Parathyroid adenoma (tissue), 2 donors: ENCODE measurements at regions not wholly inside any gene's neighbourhood (a gene's known extent, or its start where the extent isn't known, plus 50 kb on each side); places are given as distances from the start of the nearest gene placed in this dataset.
"Not testable (repeated sequence)": the region's sequence is repeated elsewhere in the genome, so short reads cannot be mapped to it uniquely, and the experiment has no call there.

Experiments
- H2AFZ ChIP-seq: fragments of 300-600 bp; sonication (generic); one replicate; pipeline ENCODE4 v1.7.0; 2017; ENCODE audit warnings: antibody characterized with exemption, mild to moderate bottlenecking
- H3K27ac ChIP-seq: fragments of 300-600 bp; sonication (generic); one replicate; pipeline ENCODE4 v1.7.0; 2017
- H3K27me3 ChIP-seq: fragments of 300-600 bp; sonication (generic); one replicate; pipeline ENCODE4 v1.7.0; 2017; ENCODE audit warnings: low read length; ENCODE audit not compliant: control insufficient read depth, insufficient read depth
- H3K36me3 ChIP-seq: fragments of 300-600 bp; sonication (generic); one replicate; pipeline ENCODE4 v1.7.0; 2017; ENCODE audit warnings: low read length; ENCODE audit not compliant: control insufficient read depth, insufficient read depth
- H3K4me1 ChIP-seq: fragments of 300-600 bp; sonication (generic); one replicate; pipeline ENCODE4 v1.7.0; 2017; ENCODE audit warnings: control low read depth
- H3K4me2 ChIP-seq: fragments of 300-600 bp; sonication (generic); one replicate; pipeline ENCODE4 v1.7.0; 2017; ENCODE audit warnings: low read length
- H3K4me3 ChIP-seq: fragments of 300-600 bp; sonication (generic); one replicate; pipeline ENCODE4 v1.7.0; 2017; ENCODE audit warnings: low read depth, low read length
- H3K79me2 ChIP-seq: fragments of 300-600 bp; sonication (generic); one replicate; pipeline ENCODE4 v1.7.0; 2017; ENCODE audit warnings: control low read depth
- H3K9ac ChIP-seq: fragments of 300-600 bp; sonication (generic); one replicate; pipeline ENCODE4 v1.7.0; 2017; ENCODE audit warnings: mild to moderate bottlenecking
- H3K9me3 ChIP-seq: fragments of 300-600 bp; sonication (generic); one replicate; pipeline ENCODE4 v1.7.0; 2017; ENCODE audit warnings: low read length; ENCODE audit not compliant: control insufficient read depth
- TF ChIP-seq, protein P1 (sequence below): fragments of 300-600 bp; sonication (generic); IDR thresholded peaks from one replicate; pipeline ENCODE4 v1.7.0; 2017; ENCODE audit warnings: antibody characterized with exemption, mild to moderate bottlenecking
- donor health status: primary hyperparathyroidism.

DNA sequence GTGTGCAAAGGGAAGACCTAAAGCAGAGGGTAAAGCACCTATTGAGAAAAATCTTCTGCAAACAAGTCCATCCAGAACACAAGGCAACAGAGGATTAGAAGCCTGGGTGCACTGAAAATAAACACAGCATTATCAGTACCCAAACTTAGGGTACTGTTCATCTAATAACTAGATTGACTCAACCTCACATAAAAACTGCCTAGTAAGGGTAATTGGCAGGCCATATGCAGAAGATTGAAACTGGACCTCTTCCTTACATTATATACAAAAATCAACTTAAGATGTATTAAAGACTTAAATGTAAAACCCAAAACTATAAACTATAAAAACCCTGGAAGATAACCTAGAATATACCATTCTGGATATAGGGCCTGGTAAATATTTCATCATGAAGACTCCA, 91.2 kb upstream of the SIRPG start:
- H3K9ac ChIP-seq, result no peak overlapping the region

DNA sequence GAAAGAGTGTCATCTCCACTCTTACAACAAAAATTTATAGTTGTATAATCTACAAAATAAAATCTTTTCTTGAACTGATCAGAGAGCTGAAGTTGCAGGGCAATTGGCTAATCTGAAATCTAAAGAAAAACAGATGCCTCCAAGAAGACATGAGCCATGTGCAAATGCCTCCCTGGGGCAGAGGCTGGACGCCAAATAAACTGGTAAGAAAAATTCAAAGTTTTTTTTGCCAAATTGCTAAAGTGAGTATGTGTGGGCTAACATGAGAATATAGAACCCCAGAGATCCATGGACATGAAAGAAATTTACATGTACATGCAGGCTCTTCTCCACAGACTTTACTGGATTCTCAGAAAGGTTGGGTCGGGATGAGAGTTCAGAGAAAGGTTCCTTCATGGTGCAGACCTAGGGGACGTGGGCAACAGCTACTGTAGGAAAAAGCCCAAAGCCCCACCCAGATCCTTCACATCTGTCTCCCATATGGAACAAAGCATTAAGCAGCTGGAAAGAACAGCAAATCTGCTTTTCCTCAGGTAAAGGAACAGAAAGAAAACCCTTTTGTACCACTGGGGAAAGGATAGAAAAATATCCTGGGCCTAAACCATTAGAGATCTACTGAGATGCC, 90.5 kb upstream of the SIRPG start:
- TF ChIP-seq, protein P1, sequence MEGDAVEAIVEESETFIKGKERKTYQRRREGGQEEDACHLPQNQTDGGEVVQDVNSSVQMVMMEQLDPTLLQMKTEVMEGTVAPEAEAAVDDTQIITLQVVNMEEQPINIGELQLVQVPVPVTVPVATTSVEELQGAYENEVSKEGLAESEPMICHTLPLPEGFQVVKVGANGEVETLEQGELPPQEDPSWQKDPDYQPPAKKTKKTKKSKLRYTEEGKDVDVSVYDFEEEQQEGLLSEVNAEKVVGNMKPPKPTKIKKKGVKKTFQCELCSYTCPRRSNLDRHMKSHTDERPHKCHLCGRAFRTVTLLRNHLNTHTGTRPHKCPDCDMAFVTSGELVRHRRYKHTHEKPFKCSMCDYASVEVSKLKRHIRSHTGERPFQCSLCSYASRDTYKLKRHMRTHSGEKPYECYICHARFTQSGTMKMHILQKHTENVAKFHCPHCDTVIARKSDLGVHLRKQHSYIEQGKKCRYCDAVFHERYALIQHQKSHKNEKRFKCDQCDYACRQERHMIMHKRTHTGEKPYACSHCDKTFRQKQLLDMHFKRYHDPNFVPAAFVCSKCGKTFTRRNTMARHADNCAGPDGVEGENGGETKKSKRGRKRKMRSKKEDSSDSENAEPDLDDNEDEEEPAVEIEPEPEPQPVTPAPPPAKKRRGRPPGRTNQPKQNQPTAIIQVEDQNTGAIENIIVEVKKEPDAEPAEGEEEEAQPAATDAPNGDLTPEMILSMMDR, result no peak
- no peak overlapping the region for H2AFZ ChIP-seq
- H3K27me3 ChIP-seq, result no peaks in the 10 kb centered on the region

More for the DNA sequence above, 91.2 kb upstream of the SIRPG start:
- Histone ChIP-seq H3K4me2 (no peak overlapping the region), H2AFZ (no peak overlapping the region), H3K9me3 (no peaks in the 10 kb centered on the region), H3K36me3 (no peaks in the 10 kb centered on the region), H3K4me3 (no peak overlapping the region), H3K4me1 (no peaks in the 10 kb centered on the region), H3K27me3 (no peaks in the 10 kb centered on the region), H3K79me2 (no peaks in the 10 kb centered on the region), H3K27ac (no peak overlapping the region)
- TF ChIP-seq, protein P1, result no peak

DNA sequence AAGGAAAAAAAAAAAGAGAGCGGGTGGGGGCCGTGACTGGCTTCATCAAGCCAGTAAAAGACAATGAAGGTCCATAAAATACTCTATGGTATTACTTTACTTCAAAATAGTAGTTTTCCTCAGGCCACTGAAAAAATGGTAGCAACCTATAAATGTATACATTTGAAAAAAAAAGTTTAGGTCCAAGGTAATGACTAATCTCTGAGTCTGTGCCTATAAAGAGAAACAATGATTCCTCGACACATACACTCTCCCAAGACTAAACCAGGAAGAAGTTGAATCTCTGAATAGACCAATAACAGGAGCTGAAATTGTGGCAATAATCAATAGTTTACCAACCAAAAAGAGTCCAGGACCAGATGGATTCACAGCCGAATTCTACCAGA, 84.5 kb upstream of the SIRPG start:
- not testable (repeated sequence) for H3K4me1 ChIP-seq, H3K36me3 ChIP-seq, H3K9ac ChIP-seq, H3K4me3 ChIP-seq, H3K27ac ChIP-seq, H3K9me3 ChIP-seq, H2AFZ ChIP-seq, H3K79me2 ChIP-seq, H3K4me2 ChIP-seq, H3K27me3 ChIP-seq

More for the DNA sequence above, 90.5 kb upstream of the SIRPG start:
- no peaks in the 10 kb centered on the region for H3K36me3 ChIP-seq
- no peaks in the 10 kb centered on the region for H3K79me2 ChIP-seq
- H3K9ac ChIP-seq, result no peak overlapping the region
- no peak overlapping the region for H3K27ac ChIP-seq
- no peak overlapping the region for H3K4me2 ChIP-seq
- H3K4me3 ChIP-seq, result no peak overlapping the region
- no peaks in the 10 kb centered on the region for H3K9me3 ChIP-seq
- no peaks in the 10 kb centered on the region for H3K4me1 ChIP-seq

DNA sequence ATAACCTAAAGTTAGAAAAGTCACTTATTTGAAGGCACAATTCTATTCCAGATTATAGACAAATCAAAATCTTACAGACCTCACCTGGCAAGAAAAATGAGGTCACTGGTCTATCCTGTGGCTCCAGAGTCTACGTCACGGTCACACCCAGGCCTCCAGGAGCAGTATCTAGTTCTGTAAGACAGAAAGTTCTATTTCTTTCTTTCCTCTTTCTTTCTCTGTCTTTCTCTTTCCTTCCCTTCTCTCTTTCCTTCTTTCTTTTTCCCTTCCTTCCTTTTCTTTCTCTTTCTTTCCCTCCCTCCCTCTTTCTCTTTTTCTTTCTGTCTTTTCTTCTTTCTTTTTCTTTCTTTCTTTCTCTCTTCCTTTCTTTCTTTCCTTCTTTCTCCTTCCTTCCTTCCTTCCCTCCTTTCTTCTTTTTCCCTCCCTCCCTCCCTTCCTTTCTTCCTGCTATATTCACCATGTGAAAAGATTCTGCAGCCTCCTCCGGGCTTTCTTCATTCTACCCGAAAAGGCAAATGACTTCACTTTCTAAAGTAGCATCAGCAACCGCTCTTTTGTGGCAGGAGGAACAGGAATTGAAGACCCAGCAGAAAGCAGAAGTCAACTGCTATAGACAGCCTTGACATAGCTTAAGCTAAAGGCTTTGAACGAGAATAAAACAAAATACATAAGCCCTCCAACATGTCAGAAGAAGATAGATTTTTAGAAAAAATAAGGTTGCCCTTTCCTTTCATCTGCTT, 83.9 kb upstream of the SIRPG start:
- Histone ChIP-seq H3K27me3 (no peaks in the 10 kb centered on the region), H3K9ac (no peak overlapping the region), H3K9me3 (no peaks in the 10 kb centered on the region), H3K4me1 (no peaks in the 10 kb centered on the region), H3K4me2 (no peak overlapping the region), H3K36me3 (no peaks in the 10 kb centered on the region), H2AFZ (no peak overlapping the region), H3K27ac (no peak overlapping the region), H3K4me3 (no peak overlapping the region), H3K79me2 (no peaks in the 10 kb centered on the region)
- TF ChIP-seq, protein P1, result no peak

DNA sequence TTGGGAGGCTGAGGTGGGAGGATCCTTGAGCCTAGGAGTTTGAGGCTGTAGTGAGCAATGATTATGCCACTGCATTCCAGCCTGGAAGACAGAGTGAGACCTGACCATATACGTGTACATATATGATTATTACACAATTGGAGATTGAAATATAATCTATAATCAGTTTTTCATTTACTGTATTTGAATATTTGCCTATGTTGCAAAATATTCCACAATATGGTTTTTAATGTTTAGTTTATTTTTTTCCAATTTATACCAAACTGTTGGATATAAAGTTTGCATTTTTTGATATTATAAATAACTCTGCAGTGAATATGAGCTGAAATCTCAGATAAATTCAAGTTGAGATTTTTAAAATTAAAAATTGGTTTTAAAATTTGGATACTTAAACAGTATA, 79.6 kb upstream of the SIRPG start:
- Histone ChIP-seq H3K36me3 (no peaks in the 10 kb centered on the region), H3K27ac (no peak overlapping the region), H3K4me3 (no peak overlapping the region), H3K9ac (no peak overlapping the region), H2AFZ (no peak overlapping the region), H3K9me3 (no peaks in the 10 kb centered on the region), H3K79me2 (no peaks in the 10 kb centered on the region), H3K4me1 (no peaks in the 10 kb centered on the region), H3K4me2 (no peak overlapping the region), H3K27me3 (no peaks in the 10 kb centered on the region)
- TF ChIP-seq, protein P1, result no peak
